GM19043 (cell line): ENCODE measurements at regions not wholly inside any gene's neighbourhood (a gene's known extent, or its start where the extent isn't known, plus 50 kb on each side); places are given as distances from the start of the nearest gene placed in this dataset.
A peak's percentile ranks its signal among the peaks of the same experiment; 100 is the strongest.
"Not testable (repeated sequence)": the region's sequence is repeated elsewhere in the genome, so short reads cannot be mapped to it uniquely, and the experiment has no call there.

ENCODE experiments used
- ATAC-seq: cut with Tn5 transposase; IDR thresholded peaks from one replicate; pipeline ENCODE4 v1.9.1; 2021; ENCODE audit warnings: low read depth; ENCODE audit not compliant: unreplicated experiment

DNA sequence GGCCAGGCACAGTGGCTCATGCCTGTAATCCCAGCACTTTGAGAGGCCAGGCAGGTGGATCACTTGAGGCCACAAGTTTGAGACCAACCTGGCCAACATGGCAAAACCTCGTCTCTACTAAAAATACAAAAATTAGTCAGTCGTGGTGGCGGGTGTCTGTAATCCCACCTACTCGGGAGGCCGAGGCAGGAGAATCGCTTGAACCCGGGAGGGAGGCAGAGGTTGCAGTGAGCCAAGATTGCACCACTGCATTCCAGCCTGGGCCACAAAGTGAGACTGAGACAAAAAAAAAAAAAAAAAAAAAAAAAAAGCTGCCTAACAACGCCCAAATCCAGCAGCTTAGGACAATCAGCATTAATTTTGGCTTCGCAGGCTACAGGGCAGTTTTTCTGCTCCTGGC, 167.1 kb downstream of the GOSR1 start:
- ATAC-seq: not testable (repeated sequence)

DNA sequence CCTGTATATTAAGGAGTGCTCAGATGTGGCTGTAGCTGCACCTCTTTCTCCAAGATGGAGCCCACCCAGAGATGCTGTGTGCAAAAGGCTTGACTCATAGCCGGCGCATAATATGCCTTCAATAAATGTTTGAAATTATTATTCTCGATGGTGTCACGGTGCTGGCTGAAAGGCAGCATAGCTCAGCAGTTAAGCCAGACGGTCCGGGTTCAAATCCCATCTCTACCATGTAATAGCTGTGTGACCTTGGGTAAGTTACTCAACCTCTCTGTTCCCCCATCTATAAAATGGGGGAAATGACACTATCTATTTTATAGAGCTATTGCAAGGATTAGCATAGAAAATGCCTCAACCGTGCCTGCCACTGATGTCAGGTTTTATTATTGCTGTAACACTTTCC, 164.2 kb downstream of the GOSR1 start:
- not testable (repeated sequence) for ATAC-seq

DNA sequence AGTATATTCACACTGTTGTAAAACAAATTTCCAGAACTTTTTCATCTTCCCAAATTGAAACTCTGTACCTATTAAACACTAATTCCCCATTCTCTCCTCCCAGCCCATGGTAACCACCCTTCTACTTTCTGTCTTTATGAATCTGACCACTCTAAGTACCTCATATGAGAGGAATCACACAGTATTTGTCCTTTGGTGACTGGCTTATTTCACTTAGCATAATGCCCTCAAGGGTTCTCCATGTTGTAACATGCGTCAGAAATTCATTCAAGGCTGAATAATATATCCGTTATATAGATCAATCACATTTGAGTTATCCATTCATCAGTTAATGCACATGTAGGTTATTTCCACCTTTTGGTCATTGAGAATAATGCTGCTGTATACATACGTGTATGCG, 162.2 kb downstream of the GOSR1 start:
- ATAC-seq: not testable (repeated sequence)

DNA sequence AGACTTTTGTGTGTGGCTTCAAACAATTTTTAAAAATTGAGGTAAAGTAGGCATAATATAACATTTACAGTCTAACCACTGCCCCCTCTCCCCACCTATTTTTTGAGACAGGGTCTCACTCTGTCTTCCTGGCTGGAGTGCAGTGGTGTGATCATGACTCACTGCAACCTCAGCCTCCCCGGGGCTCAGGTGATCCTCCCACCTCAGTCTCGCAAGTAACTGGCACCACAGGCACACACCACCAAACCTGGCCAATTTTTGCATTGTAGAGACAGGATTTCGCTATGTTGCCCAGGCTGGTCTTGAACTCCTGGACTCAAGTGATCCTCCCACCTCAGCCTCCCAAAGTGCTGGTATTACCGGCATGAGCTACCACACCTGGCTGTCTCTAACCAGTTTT, 161.8 kb downstream of the GOSR1 start:
- ATAC-seq: not testable (repeated sequence)

DNA sequence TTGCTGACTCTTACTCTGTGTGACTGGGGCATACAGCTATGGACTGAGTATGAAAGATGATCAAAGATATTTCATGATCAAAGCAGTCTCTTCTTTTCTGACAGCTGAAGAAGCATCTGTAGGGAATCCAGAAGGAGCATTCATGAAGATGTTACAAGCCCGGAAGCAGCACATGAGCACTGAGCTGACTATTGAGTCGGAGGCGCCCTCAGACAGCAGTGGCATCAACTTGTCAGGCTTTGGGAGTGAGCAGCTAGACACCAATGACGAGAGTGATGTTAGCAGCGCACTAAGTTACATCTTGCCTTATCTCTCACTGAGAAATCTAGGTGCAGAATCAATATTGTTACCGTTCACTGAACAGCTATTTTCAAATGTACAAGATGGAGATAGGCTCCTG, 154.4 kb downstream of the GOSR1 start:
- ATAC-seq: not testable (repeated sequence)

DNA sequence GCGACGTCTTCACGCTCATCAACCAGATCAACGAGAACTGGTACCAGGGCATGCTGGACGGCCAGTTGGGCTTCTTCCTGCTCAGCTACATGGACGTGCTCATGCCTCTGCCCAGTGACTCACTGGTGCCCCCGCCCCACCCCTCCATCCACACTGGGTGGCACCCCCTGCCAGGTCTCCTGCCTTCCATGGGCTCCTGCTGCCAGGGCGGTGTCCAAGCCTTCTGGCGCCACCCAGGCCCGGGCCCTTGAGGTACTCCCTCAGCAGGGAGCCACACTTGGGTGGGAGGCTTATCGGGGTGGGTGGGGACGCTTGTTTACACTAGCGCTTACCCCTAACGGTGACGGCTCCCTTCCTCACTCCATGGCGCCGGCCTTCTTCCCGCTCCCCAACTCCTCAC, 148.2 kb downstream of the GOSR1 start:
- ATAC-seq: not testable (repeated sequence)

DNA sequence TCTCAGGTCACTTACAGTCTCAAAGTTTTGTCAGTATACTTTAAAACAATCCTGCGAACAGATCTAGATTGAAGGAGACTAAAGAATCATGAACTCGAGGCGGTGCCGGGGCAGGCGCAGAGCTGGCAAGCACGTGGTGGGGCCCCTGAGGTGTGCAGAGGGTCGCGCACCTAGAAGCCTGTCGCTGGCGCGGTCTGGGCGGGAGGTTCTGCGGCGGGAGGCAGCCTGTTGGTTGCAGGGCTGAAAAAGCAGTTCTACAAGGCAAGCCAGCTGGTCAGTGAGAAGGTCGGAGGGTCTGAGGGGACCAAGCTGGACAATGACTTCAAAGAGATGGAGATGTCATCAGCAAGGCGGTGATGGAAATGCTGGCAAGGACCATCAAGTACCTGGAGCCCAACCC, 147.0 kb downstream of the GOSR1 start:
- ATAC-seq: not testable (repeated sequence)

DNA sequence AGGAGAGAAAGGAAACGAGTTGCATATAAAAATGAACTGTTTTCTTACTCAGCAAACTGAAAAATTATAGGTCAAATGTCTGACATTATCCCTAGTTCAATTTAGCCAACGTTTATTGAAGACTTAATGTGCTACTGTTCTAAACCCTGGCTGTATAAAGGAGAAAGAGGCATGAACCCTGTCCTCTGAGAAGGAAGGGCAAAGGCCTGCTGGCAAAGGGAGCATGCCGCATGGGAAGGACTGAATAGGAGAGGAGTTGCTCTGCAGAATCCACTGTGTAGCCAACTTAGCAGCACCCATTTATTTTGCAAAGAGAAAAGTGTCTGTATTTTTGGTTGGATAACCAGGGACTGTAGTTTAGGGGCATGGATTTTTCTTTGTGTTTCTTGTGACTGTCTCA, 132.5 kb downstream of the GOSR1 start:
- ATAC-seq: not testable (repeated sequence)

DNA sequence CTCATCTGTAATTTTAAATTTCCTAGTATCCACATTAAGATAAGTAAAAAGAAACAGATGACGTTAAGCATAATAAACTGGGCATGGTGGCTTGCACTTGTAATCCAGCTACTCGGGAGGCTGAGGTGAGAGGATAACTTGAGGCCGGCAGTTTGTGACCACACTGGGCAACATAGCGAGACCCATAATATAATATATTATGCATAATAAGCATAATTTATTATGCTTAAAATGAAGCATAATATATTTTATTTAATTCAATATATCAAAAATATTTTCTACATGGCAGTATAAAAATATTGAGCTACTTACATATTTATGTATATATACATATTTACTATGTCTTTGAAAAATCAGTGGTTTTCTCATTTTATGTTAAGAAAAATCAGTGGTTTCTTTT, 128.3 kb downstream of the GOSR1 start:
- no peak for ATAC-seq

DNA sequence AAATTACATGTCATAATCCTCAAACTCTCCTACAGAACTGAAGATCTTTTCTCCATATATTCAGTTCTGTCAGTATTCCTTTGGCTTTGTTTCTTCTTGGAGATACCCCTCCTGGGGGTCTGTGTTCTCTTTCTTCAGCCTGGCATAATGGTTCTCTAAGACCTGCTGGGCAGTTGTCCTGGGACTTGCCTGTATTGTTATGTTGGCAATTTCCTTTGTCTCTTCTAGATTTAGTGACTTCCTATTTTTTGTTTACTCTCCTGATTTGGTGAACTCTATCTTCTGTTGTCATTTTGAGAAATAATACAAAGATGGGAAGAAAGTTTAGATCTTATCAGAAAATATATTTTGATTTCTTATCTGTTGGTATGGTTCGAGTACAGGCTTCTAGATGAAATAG, 127.8 kb downstream of the GOSR1 start:
- no peak for ATAC-seq

DNA sequence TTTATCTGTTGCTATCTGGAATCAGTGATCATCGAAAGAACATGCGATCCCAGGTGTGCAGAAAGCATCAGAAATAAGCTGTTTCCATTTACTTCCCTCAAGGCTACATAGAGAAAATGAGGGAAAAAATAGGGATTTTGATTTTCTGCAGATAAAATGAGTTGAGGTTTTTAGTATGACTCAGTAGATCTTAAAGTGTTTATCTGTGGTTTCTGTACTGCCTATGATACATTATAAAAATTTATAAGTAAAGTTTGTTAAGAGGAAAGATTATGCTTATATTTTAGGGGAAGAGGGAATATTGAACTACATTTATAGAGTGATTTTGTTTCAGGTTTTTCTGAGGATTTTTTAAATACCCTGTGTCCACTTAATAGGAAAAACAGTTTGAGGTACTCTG, 125.2 kb downstream of the GOSR1 start:
- not testable (repeated sequence) for ATAC-seq

DNA sequence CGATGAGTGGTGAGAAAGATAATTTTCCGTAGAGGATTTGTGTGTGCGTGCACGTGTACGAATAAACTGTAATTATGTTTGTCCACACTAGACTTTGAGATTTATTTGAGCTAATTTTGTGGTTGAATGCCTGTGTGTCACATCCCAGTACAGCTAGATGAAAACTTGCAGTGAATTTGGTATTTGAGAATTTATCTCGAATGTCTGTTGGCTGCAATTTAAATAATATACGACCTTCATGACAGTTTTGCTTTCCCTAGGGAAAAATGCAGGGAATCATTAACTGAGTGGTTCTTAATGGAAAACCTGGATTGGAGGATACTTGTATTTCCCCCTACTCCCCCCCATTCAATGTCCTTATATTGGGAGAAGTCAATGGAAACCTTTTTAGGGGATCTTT, 124.8 kb downstream of the GOSR1 start:
- ATAC-seq: not testable (repeated sequence)

DNA sequence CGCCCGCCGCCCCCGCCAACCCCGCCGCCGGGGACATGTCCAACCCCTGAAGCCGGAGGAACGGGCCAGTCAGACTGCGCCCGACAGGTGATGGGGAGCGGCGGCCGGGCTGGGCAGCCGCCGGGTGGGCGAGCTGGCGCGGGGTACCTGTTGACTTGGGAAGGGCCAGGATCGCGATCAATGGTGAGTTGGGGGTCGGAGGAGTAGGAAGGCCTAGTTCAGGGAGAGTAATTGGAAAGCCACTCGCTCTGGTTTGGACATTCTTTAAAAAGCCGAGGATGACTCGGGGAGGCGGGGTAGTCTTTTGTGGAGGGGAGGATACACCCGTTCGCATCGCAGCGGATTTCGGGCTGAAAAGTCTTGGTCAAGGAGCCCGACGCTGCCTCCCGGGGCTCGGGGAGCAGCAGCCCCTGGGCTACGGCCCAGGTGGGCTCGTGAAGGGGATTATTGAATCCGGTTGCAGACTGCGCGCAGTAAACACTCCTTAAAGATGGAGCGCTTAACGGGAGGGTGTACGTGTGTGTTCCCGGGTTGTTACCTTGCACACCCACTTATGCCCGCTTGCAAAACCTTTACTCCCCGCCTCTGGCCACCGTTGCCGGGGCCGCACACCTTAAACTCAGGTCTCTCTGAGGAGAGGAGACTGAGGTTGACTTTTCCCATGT, 123.8 kb downstream of the GOSR1 start:
- ATAC-seq: no peak

DNA sequence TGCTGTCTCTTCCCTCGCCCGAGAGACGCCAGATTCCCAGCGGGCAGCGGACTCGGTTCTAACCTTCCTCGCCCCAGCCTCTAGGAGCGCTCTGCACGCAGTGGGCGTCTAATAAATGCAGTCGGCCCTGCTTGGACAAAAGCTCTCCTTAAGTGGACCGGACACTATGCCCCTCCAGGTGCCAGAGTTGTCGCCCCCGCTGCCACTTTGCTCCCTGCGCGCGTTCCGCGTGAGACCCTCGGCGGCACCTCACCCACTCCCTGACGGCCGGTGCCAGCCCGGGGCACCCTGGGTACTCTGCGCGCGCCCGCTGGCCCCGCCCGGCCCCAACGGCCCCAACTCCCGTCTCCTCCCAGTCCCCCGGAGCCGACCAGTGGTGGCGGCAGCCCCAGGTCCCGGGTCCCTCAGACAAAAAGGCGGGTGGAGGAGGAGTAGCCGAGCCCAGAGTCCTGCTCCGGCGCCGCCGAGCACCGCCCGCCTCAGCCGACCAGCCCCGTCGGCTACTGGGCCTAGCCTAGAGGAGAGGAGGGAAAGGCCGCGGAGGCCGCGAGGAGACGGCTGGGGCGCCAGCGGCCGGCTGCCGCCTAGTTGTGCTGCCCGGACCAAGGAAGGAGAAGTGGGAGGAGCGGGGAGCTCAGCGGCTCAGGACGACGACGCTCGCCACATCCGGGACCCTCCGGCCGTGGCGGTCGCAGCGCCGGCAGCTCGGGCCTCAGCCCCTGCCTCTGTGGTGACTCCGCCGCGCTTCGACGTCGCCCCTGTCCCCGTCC, 123.0 kb downstream of the GOSR1 start:
- ATAC-seq: peak; percentile 77

DNA sequence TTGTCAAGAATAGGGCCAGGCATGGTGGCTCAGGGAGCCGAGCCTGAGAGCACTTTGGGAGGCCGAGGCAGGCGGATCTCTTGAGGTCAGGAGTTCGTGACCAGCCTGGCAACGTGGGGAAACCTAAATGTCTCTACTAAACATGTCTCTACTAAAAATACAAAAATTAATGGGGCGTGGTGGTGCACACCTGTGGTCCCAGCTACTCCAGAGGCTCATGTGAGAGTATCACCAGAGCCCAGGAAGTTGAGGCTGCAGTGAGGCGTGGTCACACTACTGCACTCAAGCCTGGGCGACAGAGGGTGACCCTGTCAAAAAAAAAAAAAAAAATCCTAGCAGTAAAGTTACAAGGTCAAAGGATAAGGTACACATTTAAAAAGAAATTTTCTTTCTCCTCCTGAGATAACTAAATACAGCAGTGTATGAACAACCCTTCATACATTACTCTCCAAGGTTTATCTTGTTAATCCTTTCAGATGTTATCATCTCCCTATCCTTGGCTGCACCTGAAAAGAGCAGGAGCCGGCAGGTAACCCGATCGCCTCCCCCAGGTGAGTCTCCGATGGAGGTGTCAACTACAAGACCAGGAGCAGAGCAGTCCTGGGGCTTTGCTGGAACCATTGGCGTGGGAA, 122.3 kb downstream of the GOSR1 start:
- ATAC-seq: no peak

DNA sequence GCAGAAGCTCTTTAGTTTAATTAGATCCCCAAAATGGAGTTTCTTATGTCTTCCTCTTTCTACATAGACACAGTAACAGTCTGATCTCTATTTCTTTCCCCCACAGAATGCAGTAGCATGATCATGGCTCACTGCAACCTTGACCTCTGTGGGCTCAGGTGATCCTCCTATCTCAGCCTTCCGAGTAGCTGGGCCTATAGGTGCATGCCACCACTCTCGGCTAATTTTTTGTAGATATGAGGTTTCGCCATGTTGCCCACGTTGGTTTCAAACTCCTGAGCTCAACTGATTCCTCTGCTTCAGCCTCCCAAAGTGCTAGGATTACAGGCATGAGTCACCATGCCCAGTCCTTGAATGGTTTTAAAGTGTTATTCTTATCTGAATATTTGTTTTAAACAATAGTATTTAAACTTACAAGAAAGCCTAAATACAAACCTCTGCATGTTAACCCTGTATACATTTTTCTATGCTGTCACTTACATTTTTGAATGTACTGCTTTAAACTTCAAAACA, 120.6 kb downstream of the GOSR1 start:
- ATAC-seq: no peak

DNA sequence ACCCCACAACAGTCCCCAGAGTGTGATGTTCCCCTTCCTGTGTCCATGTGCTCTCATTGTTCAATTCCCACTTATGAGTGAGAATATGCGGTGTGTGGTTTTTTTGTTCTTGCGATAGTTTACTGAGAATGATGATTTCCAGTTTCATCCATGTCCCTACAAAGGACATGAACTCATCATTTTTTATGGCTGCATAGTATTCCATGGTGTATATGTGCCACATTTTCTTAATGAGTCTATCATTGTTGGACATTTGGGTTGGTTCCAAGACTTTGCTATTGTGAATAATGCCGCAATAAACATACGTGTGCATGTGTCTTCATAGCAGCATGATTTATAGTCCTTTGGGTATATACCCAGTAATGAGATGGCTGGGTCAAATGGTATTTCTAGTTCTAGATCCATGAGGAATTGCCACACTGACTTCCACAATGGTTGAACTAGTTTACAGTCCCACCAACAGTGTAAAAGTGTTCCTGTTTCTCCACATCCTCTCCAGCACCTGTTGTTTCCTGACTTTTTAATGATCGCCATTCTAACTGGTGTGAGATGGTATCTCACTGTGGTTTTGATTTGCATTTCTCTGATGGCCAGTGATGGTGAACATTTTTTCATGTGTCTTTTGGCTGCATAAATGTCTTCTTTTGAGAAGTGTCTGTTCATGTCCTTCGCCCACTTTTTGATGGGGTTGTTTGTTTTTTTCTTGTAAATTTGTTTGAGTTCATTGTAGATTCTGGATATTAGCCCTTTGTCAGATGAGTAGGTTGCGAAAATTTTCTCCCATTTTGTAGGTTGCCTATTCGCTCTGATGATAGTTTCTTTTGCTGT, 120.0 kb downstream of the GOSR1 start:
- ATAC-seq: not testable (repeated sequence)

DNA sequence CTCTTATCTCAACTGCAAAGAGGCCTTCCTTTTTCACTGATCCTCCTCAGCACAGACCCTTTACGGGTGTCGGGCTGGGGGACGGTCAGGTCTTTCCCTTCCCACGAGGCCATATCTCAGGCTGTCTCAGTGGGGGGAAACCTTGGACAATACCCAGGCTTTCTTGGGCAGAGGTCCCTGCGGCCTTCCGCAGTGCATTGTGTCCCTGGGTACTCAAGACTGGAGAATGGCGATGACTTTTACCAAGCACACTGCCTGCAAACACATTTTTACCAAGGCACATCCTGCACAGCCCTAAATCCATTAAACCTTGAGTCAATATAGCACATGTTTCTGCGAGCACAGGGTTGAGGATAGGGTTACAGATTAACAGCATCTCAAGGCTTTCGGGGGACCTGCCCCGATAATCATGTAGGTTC, 117.8 kb downstream of the GOSR1 start:
- not testable (repeated sequence) for ATAC-seq

DNA sequence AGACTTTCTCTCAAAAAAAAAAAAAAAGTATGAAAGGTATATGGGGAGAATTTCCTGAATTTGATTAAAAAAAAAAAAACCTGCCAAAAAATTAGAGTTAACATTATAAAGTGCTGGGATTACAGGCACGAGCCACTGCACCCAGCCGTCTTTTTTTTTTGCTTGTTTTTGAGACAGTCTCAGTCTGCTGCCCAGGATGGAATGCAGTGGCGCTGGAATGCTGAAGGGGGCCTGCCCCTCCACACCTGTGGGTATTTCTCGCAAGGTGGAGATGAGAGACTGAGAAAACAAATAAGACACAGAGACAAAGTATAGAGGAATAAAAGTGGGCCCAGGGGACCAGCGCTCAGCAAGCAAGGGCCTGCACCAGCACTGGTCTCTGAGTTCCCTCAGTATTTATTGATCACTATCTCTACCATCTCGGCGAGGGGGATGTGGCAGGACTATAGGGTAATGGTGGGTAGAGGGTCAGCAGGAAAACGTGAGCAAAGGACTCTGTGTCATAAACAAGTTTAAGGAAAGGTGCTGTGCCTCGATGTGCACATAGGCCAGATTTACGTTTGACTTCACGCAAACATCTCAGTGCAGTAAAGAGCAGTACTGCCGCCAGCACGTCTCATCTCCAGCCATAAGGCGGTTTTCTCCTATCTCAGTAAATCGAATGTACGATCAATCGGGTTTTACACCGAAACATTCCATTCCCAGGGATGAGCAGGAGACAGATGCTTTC, 117.2 kb downstream of the GOSR1 start:
- ATAC-seq: no peak
